HG02759 (cell line): ENCODE measurements at regions not wholly inside any gene's neighbourhood (a gene's known extent, or its start where the extent isn't known, plus 50 kb on each side); places are given as distances from the start of the nearest gene placed in this dataset.
"Not testable (repeated sequence)": the region's sequence is repeated elsewhere in the genome, so short reads cannot be mapped to it uniquely, and the experiment has no call there.

Source experiments
- ATAC-seq: cut with Tn5 transposase; IDR thresholded peaks from one replicate; pipeline ENCODE4 v1.9.1; 2021; ENCODE audit warnings: mild to moderate bottlenecking, moderate library complexity; ENCODE audit not compliant: unreplicated experiment

GRCh38 chrX:65610481-65610880 is 57.0 kb upstream of the MSN start:
- ATAC-seq: no peak

GRCh38 chrX:65610040-65610439 is 57.4 kb upstream of the MSN start:
- no peak for ATAC-seq

GRCh38 chrX:65609237-65609636 is 58.2 kb upstream of the MSN start:
- no peak for ATAC-seq

GRCh38 chrX:65608026-65608425 is 59.4 kb upstream of the MSN start:
- ATAC-seq: no peak

- peak; percentile 76 for ATAC-seq
Observed at GRCh38 chrX:65607070-65607742, 60.2 kb upstream of the MSN start.

GRCh38 chrX:65602221-65602560 is 65.3 kb upstream of the MSN start:
- ATAC-seq: no peak

GRCh38 chrX:65601530-65602220 is 65.8 kb upstream of the MSN start:
- peak; percentile 60 for ATAC-seq

- no peak for ATAC-seq
Observed at GRCh38 chrX:65601126-65601525, 66.3 kb upstream of the MSN start.

GRCh38 chrX:65600106-65600505 is 65.5 kb upstream of the LAS1L start:
- ATAC-seq: no peak

GRCh38 chrX:65598559-65599147 is 64.1 kb upstream of the LAS1L start:
- no peak for ATAC-seq

- peak; percentile 63 for ATAC-seq
Observed at GRCh38 chrX:65596270-65597034, 61.9 kb upstream of the LAS1L start.

GRCh38 chrX:65595460-65595876 is 60.9 kb upstream of the LAS1L start:
- peak; percentile 80 for ATAC-seq

GRCh38 chrX:65591206-65591605 is 56.6 kb upstream of the LAS1L start:
- no peak for ATAC-seq

GRCh38 chrX:65589304-65589703 is 54.7 kb upstream of the LAS1L start:
- ATAC-seq: no peak

GRCh38 chrX:65588795-65589194 is 54.2 kb upstream of the LAS1L start:
- ATAC-seq: no peak

GRCh38 chrX:65587616-65588526 is 53.3 kb upstream of the LAS1L start:
- no peak for ATAC-seq

GRCh38 chrX:65586491-65586890 is 51.9 kb upstream of the LAS1L start:
- ATAC-seq: no peak

GRCh38 chrX:65585226-65585625 is 50.6 kb upstream of the LAS1L start:
- ATAC-seq: not testable (repeated sequence)
